HCT116 (cell line): ENCODE measurements at regions not wholly inside any gene's neighbourhood (a gene's known extent, or its start where the extent isn't known, plus 50 kb on each side); places are given as distances from the start of the nearest gene placed in this dataset.
A peak's percentile ranks its signal among the peaks of the same experiment; 100 is the strongest.

Experiments used
- ATAC-seq: fragments of 200-7000 bp; cut with Tn5 transposase; 2 replicates; pipeline ENCODE4 v1.9.1; 2020; ENCODE audit warnings: mild to moderate bottlenecking, moderate library complexity
- BruUV-seq: library from RNA; stranded (reverse); fragments of 400-500 nt; replicated peaks from 2 replicates; lab custom pipeline; 2021; lab: Mats Ljungman, UMichigan
- CTCF ChIA-PET: fragments of 300-600 bp; sonication (Branson Sonifier 250); formaldehyde crosslinking; loops from one replicate; lab custom pipeline; 2021; ENCODE audit warnings: antibody characterized with exemption; lab: Charles Lee
- POLR2A ChIA-PET: fragments of 300-600, 350-600 bp; sonication (Branson Sonifier 250); formaldehyde crosslinking; loops from one replicate; lab custom pipeline; 2021; ENCODE audit warnings: antibody characterized with exemption; lab: Charles Lee
- RAD21 ChIA-PET, 2 experiments: fragments of 300-600 bp; sonication (Branson Sonifier 250); formaldehyde crosslinking; loops; one replicate each; lab custom pipeline; 2023; ENCODE audit warnings: low total read pairs in 2 of 2; ENCODE audit not compliant: uncharacterized antibody in 2 of 2, unreplicated experiment in 2 of 2, low non-redundant PET in 1 of 2; lab: Charles Lee
- DNase-seq: peaks from one replicate; pipeline ENCODE4 v3.0.0-alpha.2; 2010; ENCODE audit warnings: low read depth, low spot score
- H2AFZ ChIP-seq: fragments of 200-600 bp; shearing (Covaris generic), sonication (generic); 2 replicates; pipeline ENCODE4 v1.6.1; 2017; ENCODE audit warnings: low read depth, mixed run types, mixed read lengths, antibody characterized with exemption, low read length; ENCODE audit not compliant: poor library complexity, severe bottlenecking
- H3K27ac ChIP-seq: 2 replicates; pipeline ENCODE4 v1.5.1; 2012; ENCODE audit warnings: low read depth, low read length
- H3K27me3 ChIP-seq: fragments of 200-600 bp; sonication (generic); 2 replicates; pipeline ENCODE4 v1.6.1; 2016; ENCODE audit warnings: mixed run types, low read length, mixed read lengths; ENCODE audit not compliant: insufficient read depth
- H3K36me3 ChIP-seq, 2 experiments: fragments of 200-500 bp in 1 of 2; fragments of 200-600 bp in 1 of 2; sonication (Bioruptor generic) in 1 of 2; sonication (generic) in 1 of 2; 2 replicates each; pipeline versions ENCODE4 v1.5.1 to v1.6.1; 2014 to 2016; ENCODE audit warnings: low read length in 2 of 2, inconsistent platforms in 1 of 2, mixed read lengths in 1 of 2, mixed run types in 1 of 2; ENCODE audit not compliant: insufficient read depth in 2 of 2, control insufficient read depth in 1 of 2
- H3K4me1 ChIP-seq, 2 experiments: fragments of 200-600 bp in 1 of 2; sonication (generic) in 1 of 2; 2 replicates each; pipeline versions ENCODE4 v1.5.1 to v1.6.1; 2012 to 2017; ENCODE audit warnings: low read length in 2 of 2, inconsistent platforms in 1 of 2, mild to moderate bottlenecking in 1 of 2, mixed read lengths in 1 of 2, mixed run types in 1 of 2, moderate library complexity in 1 of 2; ENCODE audit not compliant: insufficient read depth in 2 of 2, control insufficient read depth in 1 of 2
- H3K4me2 ChIP-seq: fragments of 200-600 bp; sonication (generic); 2 replicates; pipeline ENCODE4 v1.6.1; 2017; ENCODE audit warnings: mixed run types, low read length, mixed read lengths
- H3K4me3 ChIP-seq, 2 experiments: fragments of 200-600 bp in 1 of 2; sonication (generic) in 1 of 2; replicated peaks in 1 of 2; 2 replicates each; pipeline ENCODE4 v1.5.1; 2011 to 2016; ENCODE audit warnings: low read length in 2 of 2, control low read depth in 1 of 2, low read depth in 1 of 2, mild to moderate bottlenecking in 1 of 2, mixed read lengths in 1 of 2, mixed run types in 1 of 2
- H3K79me2 ChIP-seq: fragments of 200-600 bp; sonication (generic); 2 replicates; pipeline ENCODE4 v1.6.1; 2017; ENCODE audit warnings: mild to moderate bottlenecking, mixed run types, low read length, moderate library complexity, mixed read lengths; ENCODE audit not compliant: insufficient read depth
- H3K9ac ChIP-seq: fragments of 200-600 bp; sonication (generic); 2 replicates; pipeline ENCODE4 v1.6.1; 2016; ENCODE audit warnings: low read length, mixed read lengths
- H3K9me2 ChIP-seq: fragments of 200-600 bp; sonication (generic), shearing (Covaris generic); 2 replicates; pipeline ENCODE4 v1.6.1; 2017; ENCODE audit warnings: mixed run types, mild to moderate bottlenecking, moderate library complexity; ENCODE audit not compliant: insufficient read depth
- H3K9me3 ChIP-seq, 2 experiments: fragments of 200-500 bp in 1 of 2; fragments of 200-600 bp in 1 of 2; sonication (Bioruptor generic) in 1 of 2; sonication (generic) in 1 of 2; 2 replicates each; pipeline ENCODE4 v1.6.1; 2014 to 2017; ENCODE audit warnings: low read length in 2 of 2, mixed read lengths in 2 of 2, inconsistent platforms in 1 of 2, low read depth in 1 of 2, mild to moderate bottlenecking in 1 of 2, mixed run types in 1 of 2, moderate library complexity in 1 of 2; ENCODE audit not compliant: control insufficient read depth in 1 of 2, insufficient read depth in 1 of 2
- H4K20me1 ChIP-seq: fragments of 200-600 bp; sonication (generic), shearing (Covaris generic); 2 replicates; pipeline ENCODE4 v1.6.1; 2017; ENCODE audit warnings: mixed run types, mild to moderate bottlenecking, moderate library complexity; ENCODE audit not compliant: insufficient read depth
- CBX3 ChIP-seq: IDR thresholded peaks from 2 replicates; pipeline ENCODE4 v1.6.1; 2012; ENCODE audit warnings: low read depth
- EGR1 ChIP-seq: IDR thresholded peaks from 2 replicates; pipeline ENCODE4 v1.6.1; 2012; ENCODE audit warnings: low read depth
- EZH2 ChIP-seq: fragments of 200-600 bp; sonication (generic); IDR thresholded peaks from 2 replicates; pipeline ENCODE4 v1.6.1; 2017; ENCODE audit warnings: antibody characterized with exemption, mixed run types
- FOSL1 ChIP-seq: IDR thresholded peaks from 2 replicates; pipeline ENCODE4 v1.6.1; 2012; ENCODE audit warnings: low read depth
- JUND ChIP-seq: IDR thresholded peaks from 2 replicates; pipeline ENCODE4 v1.6.1; 2012
- MAX ChIP-seq: IDR thresholded peaks from 2 replicates; pipeline ENCODE4 v1.6.1; 2012
- POLR2A ChIP-seq: IDR thresholded peaks from 2 replicates; pipeline ENCODE4 v1.7.0; 2011; ENCODE audit warnings: borderline replicate concordance; ENCODE audit not compliant: insufficient read depth, insufficient read length; ENCODE audit errors: extremely low read depth
- POLR2AphosphoS5 ChIP-seq: IDR thresholded peaks from 2 replicates; pipeline ENCODE4 v1.6.1; 2011; ENCODE audit warnings: mild to moderate bottlenecking, low read depth, low read length, moderate library complexity
- RAD21 ChIP-seq: IDR thresholded peaks from 2 replicates; pipeline ENCODE4 v1.6.1; 2012; ENCODE audit warnings: low read depth, mild to moderate bottlenecking
- REST ChIP-seq: IDR thresholded peaks from 2 replicates; pipeline ENCODE4 v1.6.1; 2012; ENCODE audit warnings: low read depth
- SRF ChIP-seq: IDR thresholded peaks from 2 replicates; pipeline ENCODE4 v1.6.1; 2012; ENCODE audit warnings: low read depth
- TCF7L2 ChIP-seq: IDR thresholded peaks from 2 replicates; pipeline ENCODE4 v1.7.0; 2011; ENCODE audit warnings: borderline replicate concordance, inconsistent platforms; ENCODE audit not compliant: insufficient read depth, insufficient read length; ENCODE audit errors: extremely low read depth
- YY1 ChIP-seq: IDR thresholded peaks from 2 replicates; pipeline ENCODE4 v1.6.1; 2011; ENCODE audit warnings: low read length, low read depth, moderate library complexity, mild to moderate bottlenecking; ENCODE audit not compliant: insufficient replicate concordance; ENCODE audit errors: extremely low read depth
- ZFX ChIP-seq: fragments of 450-650 bp; IDR thresholded peaks from 2 replicates; pipeline ENCODE4 v1.6.1; 2017
- ZNF274 ChIP-seq: fragments of 200-500 bp; sonication (Bioruptor generic); IDR thresholded peaks from 2 replicates; pipeline ENCODE4 v1.6.1; 2014; ENCODE audit warnings: mild to moderate bottlenecking, low read depth, low read length, inconsistent platforms
- intact Hi-C: fragments of 100-400 bp; cut with micrococcal nuclease; formaldehyde crosslinking; loops from 2 replicates; pipeline ENCODE4 v1.10.0; 2022
- TF ChIP-seq, protein P1 (sequence below): IDR thresholded peaks from 2 replicates; pipeline ENCODE4 v1.6.1; 2011; ENCODE audit warnings: mild to moderate bottlenecking, low read length, moderate library complexity; ENCODE audit not compliant: insufficient replicate concordance; ENCODE audit errors: extremely low read depth

- no TSS peak for BruUV-seq
- Histone ChIP-seq H4K20me1 (no peaks in the 10 kb centered on the region), H3K9ac (no peak overlapping the region), H3K9me3 (no peaks in the 10 kb centered on the region), H3K36me3 (no peaks in the 10 kb centered on the region), H3K4me2 (no peak overlapping the region), H3K4me3 (no peak overlapping the region), H3K27ac (no peak overlapping the region), H3K4me1 (peaks cover 0 to 6% of the 10 kb centered on the region in 2 experiments; a peak in 1 of 4 replicates), H3K79me2 (no peaks in the 10 kb centered on the region), H3K9me2 (no peaks in the 10 kb centered on the region), H3K27me3 (no peaks in the 10 kb centered on the region), H2AFZ (no peak overlapping the region)
- no peak for DNase-seq
- intact Hi-C loops = no loop called here
- ATAC-seq = 0 out of 2 replicates have a peak, but pooled peaks have one; percentile 25
- CTCF ChIA-PET = no interaction called here
- POLR2A ChIA-PET = no interaction called here
- TF ChIP-seq, protein P1, sequence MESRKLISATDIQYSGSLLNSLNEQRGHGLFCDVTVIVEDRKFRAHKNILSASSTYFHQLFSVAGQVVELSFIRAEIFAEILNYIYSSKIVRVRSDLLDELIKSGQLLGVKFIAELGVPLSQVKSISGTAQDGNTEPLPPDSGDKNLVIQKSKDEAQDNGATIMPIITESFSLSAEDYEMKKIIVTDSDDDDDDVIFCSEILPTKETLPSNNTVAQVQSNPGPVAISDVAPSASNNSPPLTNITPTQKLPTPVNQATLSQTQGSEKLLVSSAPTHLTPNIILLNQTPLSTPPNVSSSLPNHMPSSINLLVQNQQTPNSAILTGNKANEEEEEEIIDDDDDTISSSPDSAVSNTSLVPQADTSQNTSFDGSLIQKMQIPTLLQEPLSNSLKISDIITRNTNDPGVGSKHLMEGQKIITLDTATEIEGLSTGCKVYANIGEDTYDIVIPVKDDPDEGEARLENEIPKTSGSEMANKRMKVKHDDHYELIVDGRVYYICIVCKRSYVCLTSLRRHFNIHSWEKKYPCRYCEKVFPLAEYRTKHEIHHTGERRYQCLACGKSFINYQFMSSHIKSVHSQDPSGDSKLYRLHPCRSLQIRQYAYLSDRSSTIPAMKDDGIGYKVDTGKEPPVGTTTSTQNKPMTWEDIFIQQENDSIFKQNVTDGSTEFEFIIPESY = no peak
- TF ChIP-seq EZH2 (no peak), RAD21 (no peak), JUND (no peak), ZFX (no peak), MAX (no peak), SRF (no peak), POLR2AphosphoS5 (no peak), CBX3 (no peak), FOSL1 (no peak)
- RAD21 ChIA-PET = no interaction called here
Measured at GRCh38 chr13:50589139-50589538, 254.4 kb downstream of the DLEU7 start.

GRCh38 chr13:50589651-50590054 is 253.8 kb downstream of the DLEU7 start:
- no peak for ATAC-seq
- Histone ChIP-seq H2AFZ (no peak overlapping the region), H3K36me3 (no peaks in the 10 kb centered on the region), H3K27me3 (no peaks in the 10 kb centered on the region), H3K4me3 (no peak overlapping the region), H3K4me1 (peaks cover 0 to 6% of the 10 kb centered on the region in 2 experiments; a peak in 1 of 4 replicates), H3K9me2 (no peaks in the 10 kb centered on the region), H3K9me3 (no peaks in the 10 kb centered on the region), H4K20me1 (no peaks in the 10 kb centered on the region), H3K79me2 (no peaks in the 10 kb centered on the region), H3K4me2 (no peak overlapping the region), H3K9ac (no peak overlapping the region), H3K27ac (no peak overlapping the region)
- POLR2A ChIA-PET = no interaction called here
- no TSS peak for BruUV-seq
- no peak for DNase-seq
- CTCF ChIA-PET = no interaction called here
- TF ChIP-seq YY1 (no peak), EZH2 (no peak), POLR2AphosphoS5 (no peak), MAX (no peak), TCF7L2 (no peak), JUND (no peak), EGR1 (no peak), POLR2A (no peak), REST (no peak), ZNF274 (no peak)
- intact Hi-C loops = no loop called here
- RAD21 ChIA-PET = no interaction called here
